ENCODE measurements at regions not wholly inside any gene's neighbourhood (a gene's known extent, or its start where the extent isn't known, plus 50 kb on each side); places are given as distances from the start of the nearest gene placed in this dataset.

DNA sequence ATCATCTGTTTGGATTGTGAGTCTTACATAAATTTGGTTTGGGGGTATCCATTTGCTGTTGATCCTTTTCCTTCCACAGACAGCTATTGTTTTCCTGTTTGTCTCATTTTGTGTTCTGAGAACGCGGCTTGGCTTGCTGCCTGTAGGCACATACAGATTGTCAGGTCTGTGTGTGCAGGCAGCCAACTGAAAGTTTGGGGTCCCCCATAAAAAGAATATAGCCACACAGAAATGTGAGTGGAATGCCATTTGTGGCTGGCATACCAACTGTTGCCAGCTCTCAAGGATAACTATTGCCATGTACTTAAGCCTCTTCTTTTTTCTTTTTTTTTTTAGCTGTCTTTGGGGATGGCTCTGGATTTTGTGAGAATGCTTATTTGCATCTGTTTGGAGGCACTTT lies 1308.0 kb downstream of the ROBO1 start:
- no peak for DNase-seq (ENCODE audit: low spot score in 2 of 2, unreplicated experiment in 2 of 2)
- H3K36me3 Mint-ChIP-seq: peaks cover 12% of the 10 kb centered on the region
- H3K27me3 Mint-ChIP-seq (ENCODE audit: low read depth): no peaks in the 10 kb centered on the region
- no peaks in the 10 kb centered on the region for H3K4me1 Mint-ChIP-seq
- H3K9me3 Mint-ChIP-seq: peaks cover 12% of the 10 kb centered on the region
- H3K4me3 Mint-ChIP-seq: no peak overlapping the region
- TF ChIP-seq, protein P1, sequence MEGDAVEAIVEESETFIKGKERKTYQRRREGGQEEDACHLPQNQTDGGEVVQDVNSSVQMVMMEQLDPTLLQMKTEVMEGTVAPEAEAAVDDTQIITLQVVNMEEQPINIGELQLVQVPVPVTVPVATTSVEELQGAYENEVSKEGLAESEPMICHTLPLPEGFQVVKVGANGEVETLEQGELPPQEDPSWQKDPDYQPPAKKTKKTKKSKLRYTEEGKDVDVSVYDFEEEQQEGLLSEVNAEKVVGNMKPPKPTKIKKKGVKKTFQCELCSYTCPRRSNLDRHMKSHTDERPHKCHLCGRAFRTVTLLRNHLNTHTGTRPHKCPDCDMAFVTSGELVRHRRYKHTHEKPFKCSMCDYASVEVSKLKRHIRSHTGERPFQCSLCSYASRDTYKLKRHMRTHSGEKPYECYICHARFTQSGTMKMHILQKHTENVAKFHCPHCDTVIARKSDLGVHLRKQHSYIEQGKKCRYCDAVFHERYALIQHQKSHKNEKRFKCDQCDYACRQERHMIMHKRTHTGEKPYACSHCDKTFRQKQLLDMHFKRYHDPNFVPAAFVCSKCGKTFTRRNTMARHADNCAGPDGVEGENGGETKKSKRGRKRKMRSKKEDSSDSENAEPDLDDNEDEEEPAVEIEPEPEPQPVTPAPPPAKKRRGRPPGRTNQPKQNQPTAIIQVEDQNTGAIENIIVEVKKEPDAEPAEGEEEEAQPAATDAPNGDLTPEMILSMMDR (IDR thresholded peaks at IDR 0.05; ENCODE audit: unreplicated experiment): no peak
- H3K27ac Mint-ChIP-seq: no peak overlapping the region

DNA sequence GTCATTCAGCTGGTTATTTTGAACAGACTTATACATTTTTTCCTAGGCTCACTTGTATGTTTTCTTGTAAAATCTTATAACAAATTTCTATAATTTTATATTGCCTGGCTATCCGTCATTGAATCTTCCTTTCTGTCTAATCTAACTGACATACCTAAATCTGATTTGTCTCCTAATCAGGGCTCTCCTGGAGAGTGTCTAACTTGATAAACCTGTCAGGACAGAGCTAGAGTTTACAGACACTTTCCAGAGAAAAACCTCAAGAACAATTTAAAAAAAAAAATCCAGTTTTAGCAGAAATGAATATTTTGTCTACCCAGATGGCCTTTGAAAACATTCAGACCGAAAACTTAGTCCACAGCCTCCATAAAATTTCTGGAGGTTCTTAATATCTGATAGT lies 1305.8 kb downstream of the ROBO1 start:
- H3K4me3 Mint-ChIP-seq: no peak overlapping the region
- no peaks in the 10 kb centered on the region for H3K4me1 Mint-ChIP-seq
- no peak overlapping the region for H3K27ac Mint-ChIP-seq
- peaks cover 12% of the 10 kb centered on the region for H3K36me3 Mint-ChIP-seq
- no peak for DNase-seq (ENCODE audit: low spot score in 2 of 2, unreplicated experiment in 2 of 2)
- H3K9me3 Mint-ChIP-seq: peaks cover 31% of the 10 kb centered on the region
- TF ChIP-seq, protein P1 (IDR thresholded peaks at IDR 0.05; ENCODE audit: unreplicated experiment): no peak
- H3K27me3 Mint-ChIP-seq (ENCODE audit: low read depth): no peaks in the 10 kb centered on the region

DNA sequence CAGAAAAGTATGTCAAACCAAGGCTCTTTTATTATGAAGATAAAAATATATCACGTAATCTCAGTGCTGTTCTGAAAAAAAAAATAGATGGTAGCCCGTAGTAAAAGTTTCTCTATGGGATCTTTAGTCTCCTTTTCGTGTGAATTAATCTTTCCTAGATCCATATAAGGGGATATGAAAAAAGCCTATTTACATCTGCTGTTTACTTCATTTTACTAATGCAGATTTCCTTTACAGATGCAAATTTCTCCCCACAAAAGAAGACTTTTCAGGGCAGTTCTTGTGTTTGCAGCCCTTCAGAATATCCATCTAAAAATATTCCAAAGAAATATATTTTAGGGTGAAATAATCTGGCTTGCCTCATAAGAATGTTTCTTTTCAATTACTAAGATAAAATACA lies 1291.7 kb downstream of the ROBO1 start:
- no peak for DNase-seq (ENCODE audit: low spot score in 2 of 2, unreplicated experiment in 2 of 2)

DNA sequence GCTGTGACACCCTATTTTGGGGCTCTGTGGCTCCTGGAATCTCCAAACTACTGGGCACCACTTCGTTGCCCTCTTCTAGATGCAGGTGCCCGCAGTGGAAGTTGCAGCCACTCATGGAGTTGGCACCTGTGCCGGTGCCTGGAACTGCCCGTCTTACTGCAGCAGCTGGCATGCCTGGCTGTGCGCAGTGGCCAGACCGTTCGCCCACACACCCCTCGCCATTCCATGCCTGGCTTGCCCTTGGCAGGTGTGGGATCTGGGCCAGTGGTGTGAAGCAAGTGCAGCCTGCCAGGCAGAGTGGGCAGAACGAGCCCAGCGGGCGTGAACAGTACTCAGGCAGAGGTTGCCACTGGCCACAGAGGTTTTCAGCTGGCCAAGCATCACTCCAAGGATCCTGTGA lies 1286.7 kb downstream of the ROBO1 start:
- Mint-ChIP-seq H3K4me1 (no peaks in the 10 kb centered on the region), H3K9me3 (peaks cover 9% of the 10 kb centered on the region), H3K4me3 (no peak overlapping the region), H3K27ac (no peak overlapping the region), H3K36me3 (peaks cover 3% of the 10 kb centered on the region), H3K27me3 (ENCODE audit: low read depth) (no peaks in the 10 kb centered on the region)
- no peak for DNase-seq (ENCODE audit: low spot score in 2 of 2, unreplicated experiment in 2 of 2)
- TF ChIP-seq, protein P1 (IDR thresholded peaks at IDR 0.05; ENCODE audit: unreplicated experiment): no peak

More for the DNA sequence above, 1291.7 kb downstream of the ROBO1 start:
- H3K36me3 Mint-ChIP-seq: peaks cover 8% of the 10 kb centered on the region
- peaks cover 31% of the 10 kb centered on the region for H3K9me3 Mint-ChIP-seq
- TF ChIP-seq, protein P1 (IDR thresholded peaks at IDR 0.05; ENCODE audit: unreplicated experiment): no peak
- H3K4me3 Mint-ChIP-seq: no peak overlapping the region
- H3K27ac Mint-ChIP-seq: no peak overlapping the region
- no peaks in the 10 kb centered on the region for H3K27me3 Mint-ChIP-seq (ENCODE audit: low read depth)
- H3K4me1 Mint-ChIP-seq: no peaks in the 10 kb centered on the region

DNA sequence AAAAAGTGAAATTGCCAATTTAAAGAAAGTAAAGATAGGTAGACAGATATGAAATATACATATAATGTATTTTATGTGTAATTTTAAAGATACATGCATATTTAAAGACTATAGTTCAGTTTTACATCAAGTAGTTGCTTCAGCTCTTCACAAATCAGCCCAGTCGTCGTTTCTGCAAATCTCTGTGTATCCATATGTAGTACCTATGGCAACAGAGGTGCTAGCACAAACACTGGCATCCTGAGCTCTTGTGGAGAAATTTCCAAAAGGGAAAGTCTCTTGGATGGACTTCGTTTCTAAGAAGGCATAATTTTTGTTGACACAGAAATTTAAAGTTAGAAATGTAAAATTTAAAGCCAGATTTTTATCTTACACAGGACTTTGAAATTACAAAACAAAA lies 1284.7 kb downstream of the ROBO1 start:
- Mint-ChIP-seq H3K9me3 (peaks cover 15% of the 10 kb centered on the region), H3K27me3 (ENCODE audit: low read depth) (no peaks in the 10 kb centered on the region), H3K4me3 (no peak overlapping the region), H3K36me3 (peaks cover 6% of the 10 kb centered on the region), H3K4me1 (no peaks in the 10 kb centered on the region), H3K27ac (no peak overlapping the region)
- DNase-seq (ENCODE audit: low spot score in 2 of 2, unreplicated experiment in 2 of 2): no peak
- TF ChIP-seq, protein P1 (IDR thresholded peaks at IDR 0.05; ENCODE audit: unreplicated experiment): no peak

DNA sequence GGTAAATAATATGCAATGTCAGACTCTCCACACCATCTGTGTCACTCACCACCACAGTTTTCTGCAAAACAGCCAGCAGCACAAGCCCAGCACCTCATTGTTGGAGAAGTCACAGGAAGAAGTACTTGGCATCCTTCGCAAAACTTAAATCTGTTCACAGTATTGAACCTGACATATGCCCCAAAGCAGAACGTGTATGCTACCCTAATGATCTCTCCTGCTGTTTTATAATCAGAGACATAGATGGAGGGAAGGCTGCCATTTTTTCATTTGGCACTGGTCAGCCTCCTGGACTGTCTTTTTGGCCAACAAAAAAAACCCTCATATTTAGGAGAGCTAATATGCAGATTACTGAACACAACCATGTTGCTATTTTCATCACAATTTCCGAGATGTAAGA lies 1272.9 kb downstream of the ROBO1 start:
- TF ChIP-seq, protein P1 (IDR thresholded peaks at IDR 0.05; ENCODE audit: unreplicated experiment): no peak
- DNase-seq (ENCODE audit: low spot score in 2 of 2, unreplicated experiment in 2 of 2): no peak
- no peaks in the 10 kb centered on the region for H3K9me3 Mint-ChIP-seq
- no peaks in the 10 kb centered on the region for H3K27me3 Mint-ChIP-seq (ENCODE audit: low read depth)
- no peak overlapping the region for H3K4me3 Mint-ChIP-seq
- H3K27ac Mint-ChIP-seq: no peak overlapping the region
- no peaks in the 10 kb centered on the region for H3K36me3 Mint-ChIP-seq
- peaks cover 19% of the 10 kb centered on the region for H3K4me1 Mint-ChIP-seq

Data from mesothelial cell of epicardium (in vitro differentiated cells).